ENCODE measurements at regions not wholly inside any gene's neighbourhood (a gene's known extent, or its start where the extent isn't known, plus 50 kb on each side); places are given as distances from the start of the nearest gene placed in this dataset.
"Not testable (repeated sequence)": the region's sequence is repeated elsewhere in the genome, so short reads cannot be mapped to it uniquely, and the experiment has no call there.

DNA sequence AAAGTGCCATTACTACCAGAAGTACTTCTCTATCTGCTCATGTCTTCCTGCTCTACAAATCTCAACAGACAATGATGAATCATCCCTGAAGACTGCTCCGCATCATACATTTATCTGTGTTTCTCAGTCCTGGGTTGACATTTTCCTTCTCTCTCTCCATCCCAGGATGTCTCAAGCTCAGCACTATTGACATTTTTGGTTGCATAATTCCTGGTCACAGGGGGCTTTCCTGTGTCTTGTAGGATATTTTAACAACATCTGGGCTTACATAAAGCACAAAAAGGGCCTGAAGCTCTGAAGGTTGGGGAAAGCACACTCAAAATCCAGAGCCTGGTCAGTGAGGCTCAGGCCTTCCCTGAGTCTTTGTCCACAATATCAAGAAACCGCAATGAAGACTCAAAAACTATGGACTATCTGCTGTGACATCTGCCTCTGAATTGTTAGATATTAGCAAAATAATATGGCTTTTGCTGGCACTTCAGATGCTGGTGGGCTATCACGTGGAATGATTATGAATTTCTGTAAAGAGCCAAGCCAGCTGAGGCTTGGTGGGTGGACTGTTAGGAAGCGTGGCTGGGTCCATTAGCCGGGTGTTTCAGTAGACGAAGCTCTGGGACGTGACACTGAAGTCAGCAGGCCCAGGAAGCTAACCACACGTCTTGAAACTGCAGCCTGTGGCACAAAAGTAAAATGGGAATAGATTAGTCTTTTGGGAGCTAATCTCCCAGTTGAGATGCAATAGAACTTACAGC is 780.2 kb upstream of the TPTE start:
- H3K27ac ChIP-seq; H3K36me3 ChIP-seq; H3K4me3 ChIP-seq; H3K4me1 ChIP-seq; DNase-seq; H3K27me3 ChIP-seq; intact Hi-C loops (cut with DNase I; ENCODE audit: low total_unique reads): not testable (repeated sequence)
- WGBS, 5 donors, result 57 to 70% (median 64%) methylated on average over 8 of the region's 8 CpGs
- peaks cover 0 to 70% (median 50%) of the 10 kb centered on the region in 4 donors for H3K9me3 ChIP-seq

DNA sequence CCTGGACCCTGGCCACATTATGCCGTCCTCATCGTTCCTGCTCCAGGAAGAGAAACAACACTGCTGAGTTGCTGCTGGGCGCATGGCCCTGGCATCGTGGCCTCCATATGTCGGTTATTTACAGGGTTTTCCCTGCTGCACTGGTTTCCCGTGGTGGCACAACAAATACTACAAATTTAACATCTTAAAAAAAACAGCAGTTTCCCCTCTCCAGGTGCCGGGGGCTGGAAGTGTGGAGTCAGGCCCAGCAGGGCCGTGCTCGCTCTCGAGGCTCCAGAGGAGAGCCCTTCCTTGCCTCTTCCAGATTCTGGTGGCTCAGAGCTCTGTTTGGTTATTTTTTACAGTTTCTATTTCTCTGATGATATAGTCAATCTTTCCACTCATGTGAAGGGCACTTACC is 777.8 kb upstream of the TPTE start:
- H3K27ac ChIP-seq; H3K27me3 ChIP-seq; intact Hi-C loops (cut with DNase I; ENCODE audit: low total_unique reads); DNase-seq; H3K4me1 ChIP-seq; H3K4me3 ChIP-seq; H3K36me3 ChIP-seq: not testable (repeated sequence)
- H3K9me3 ChIP-seq, result peaks cover 0 to 57% (median 31%) of the 10 kb centered on the region in 4 donors
- WGBS, 5 donors, result 79 to 86% (median 82%) methylated on average over 8 to 10 of the region's 10 CpGs

- intact Hi-C loops (cut with DNase I; ENCODE audit: low total_unique reads); H3K36me3 ChIP-seq; DNase-seq; H3K4me3 ChIP-seq; H3K27me3 ChIP-seq; H3K27ac ChIP-seq; H3K4me1 ChIP-seq: not testable (repeated sequence)
- peaks cover 0 to 54% (median 25%) of the 10 kb centered on the region in 4 donors for H3K9me3 ChIP-seq
- 22 to 48% (median 28%) methylated on average over 4 of the region's 4 CpGs for WGBS, 5 donors
These were observed 777.2 kb upstream of the TPTE start for GRCh38 chr21:9744166-9744565.

DNA sequence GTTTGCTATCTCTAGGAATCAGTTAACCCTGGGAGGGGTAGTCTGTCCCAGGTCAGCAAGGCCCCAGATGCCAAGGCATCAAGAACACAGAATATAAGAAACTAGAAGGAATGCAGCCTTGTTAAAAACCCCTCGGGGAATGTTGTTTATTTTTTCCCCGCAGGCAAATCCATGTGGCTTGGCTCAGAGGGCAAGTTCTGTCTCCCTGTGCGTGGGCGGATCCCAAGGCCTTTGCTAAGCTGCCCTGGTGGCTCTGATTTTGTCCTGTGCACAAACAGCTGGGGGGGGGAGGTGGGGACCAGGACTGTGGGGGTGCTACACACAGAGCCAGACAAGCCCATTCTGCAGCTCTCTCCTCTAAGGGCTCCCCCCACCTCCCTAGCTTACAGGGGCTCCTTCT is 776.8 kb upstream of the TPTE start:
- DNase-seq; intact Hi-C loops (cut with DNase I; ENCODE audit: low total_unique reads); H3K36me3 ChIP-seq; H3K4me1 ChIP-seq; H3K27ac ChIP-seq; H3K4me3 ChIP-seq; H3K27me3 ChIP-seq: not testable (repeated sequence)
- 48 to 67% (median 62%) methylated on average over 4 of the region's 4 CpGs for WGBS, 5 donors
- peaks cover 0 to 52% (median 22%) of the 10 kb centered on the region in 4 donors for H3K9me3 ChIP-seq

DNA sequence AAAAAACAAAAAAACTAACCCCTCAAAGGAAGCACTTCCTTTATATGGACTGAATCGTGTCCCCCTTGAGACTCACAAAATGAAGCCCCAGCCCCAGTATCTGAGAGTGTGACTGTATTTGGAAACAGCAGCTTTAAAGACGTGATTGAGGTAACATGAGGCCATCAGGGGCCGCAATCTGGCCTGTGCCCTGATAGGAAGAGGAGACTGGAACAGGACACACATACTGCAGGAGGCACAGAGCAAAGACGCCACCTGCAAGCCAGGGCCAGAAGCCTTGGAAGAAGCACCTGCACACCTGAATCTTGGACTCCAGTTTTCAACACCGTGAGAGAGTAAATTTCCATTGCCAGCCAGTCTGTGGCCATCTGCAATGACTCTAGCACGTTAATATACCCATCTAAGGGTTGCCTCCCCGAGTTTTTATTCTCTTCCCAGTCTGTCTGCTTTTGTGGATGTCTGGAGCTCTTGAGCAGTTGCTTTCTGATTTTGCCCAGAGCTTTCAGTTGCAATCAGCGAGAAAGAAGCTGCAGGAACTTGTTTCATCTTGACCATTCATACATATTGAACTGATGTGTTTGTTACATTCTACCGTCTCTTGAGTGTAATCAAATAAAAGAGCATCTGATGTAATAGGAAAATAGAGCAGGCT is 775.8 kb upstream of the TPTE start:
- H3K9me3 ChIP-seq, result peaks cover 0 to 52% (median 21%) of the 10 kb centered on the region in 4 donors
- H3K27ac ChIP-seq; H3K4me1 ChIP-seq; H3K4me3 ChIP-seq; H3K36me3 ChIP-seq; intact Hi-C loops (cut with DNase I; ENCODE audit: low total_unique reads); H3K27me3 ChIP-seq; DNase-seq: not testable (repeated sequence)
- WGBS, 5 donors, result 38 to 48% (median 46%) methylated on average over 9 of the region's 9 CpGs

DNA sequence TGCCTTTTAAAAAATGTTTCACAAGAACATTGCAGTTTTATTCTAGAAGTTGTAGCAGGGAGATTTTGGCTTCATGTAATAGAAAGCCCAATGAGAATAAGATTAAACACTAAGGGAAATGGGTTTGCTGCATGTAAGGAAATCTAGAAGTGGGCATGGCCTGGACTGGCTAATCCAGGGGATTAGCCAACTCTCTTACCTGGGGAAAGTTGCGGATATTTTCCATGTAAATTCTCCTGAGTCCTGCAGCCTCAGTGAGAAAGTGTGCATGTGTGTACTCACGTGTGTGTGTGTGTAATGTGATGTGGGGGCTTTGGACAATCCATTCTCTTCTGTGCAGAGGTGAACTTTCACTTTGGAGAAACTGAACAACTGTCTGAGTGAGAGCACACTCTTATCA is 775.1 kb upstream of the TPTE start:
- DNase-seq; intact Hi-C loops (cut with DNase I; ENCODE audit: low total_unique reads): not testable (repeated sequence)

GRCh38 chr21:9746831-9747606 is 774.4 kb upstream of the TPTE start:
- intact Hi-C loops (cut with DNase I; ENCODE audit: low total_unique reads); H3K4me3 ChIP-seq; H3K27ac ChIP-seq; H3K4me1 ChIP-seq; H3K36me3 ChIP-seq; H3K27me3 ChIP-seq; DNase-seq: not testable (repeated sequence)
- peaks cover 0 to 60% (median 32%) of the 10 kb centered on the region in 4 donors for H3K9me3 ChIP-seq
- 43 to 57% (median 48%) methylated on average over 7 to 8 of the region's 8 CpGs for WGBS, 5 donors

More for the DNA sequence above, 775.1 kb upstream of the TPTE start:
- peaks cover 0 to 56% (median 29%) of the 10 kb centered on the region in 4 donors for H3K9me3 ChIP-seq
- not testable (repeated sequence) for H3K27ac ChIP-seq, H3K4me1 ChIP-seq, H3K4me3 ChIP-seq, H3K27me3 ChIP-seq, H3K36me3 ChIP-seq
- 30 to 48% (median 45%) methylated on average over 2 of the region's 2 CpGs for WGBS, 5 donors

DNA sequence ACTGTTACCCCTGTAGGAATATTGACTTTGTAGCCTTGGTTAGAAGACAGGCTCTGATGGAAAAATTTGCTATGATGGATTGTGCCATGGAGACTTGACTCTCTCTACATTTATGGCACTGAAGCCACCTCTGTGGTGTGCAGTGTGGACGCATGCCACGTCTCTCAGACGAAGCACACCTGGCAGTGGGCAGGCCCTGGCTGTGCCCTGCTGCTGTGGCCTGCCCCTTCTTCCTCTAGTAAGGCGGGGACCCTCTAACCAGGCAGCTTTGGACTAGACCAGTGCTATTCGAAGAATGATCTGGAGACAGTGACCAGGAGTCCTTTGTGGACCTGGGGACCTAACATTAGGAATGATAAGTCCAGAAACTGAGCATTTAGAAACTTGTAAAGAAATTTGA is 773.5 kb upstream of the TPTE start:
- intact Hi-C loops (cut with DNase I; ENCODE audit: low total_unique reads); H3K4me3 ChIP-seq; H3K4me1 ChIP-seq; DNase-seq; H3K36me3 ChIP-seq; H3K27ac ChIP-seq; H3K27me3 ChIP-seq: not testable (repeated sequence)
- WGBS, 5 donors, result 53 to 63% (median 58%) methylated on average over 4 to 5 of the region's 5 CpGs
- H3K9me3 ChIP-seq, result peaks cover 0 to 66% (median 32%) of the 10 kb centered on the region in 4 donors

DNA sequence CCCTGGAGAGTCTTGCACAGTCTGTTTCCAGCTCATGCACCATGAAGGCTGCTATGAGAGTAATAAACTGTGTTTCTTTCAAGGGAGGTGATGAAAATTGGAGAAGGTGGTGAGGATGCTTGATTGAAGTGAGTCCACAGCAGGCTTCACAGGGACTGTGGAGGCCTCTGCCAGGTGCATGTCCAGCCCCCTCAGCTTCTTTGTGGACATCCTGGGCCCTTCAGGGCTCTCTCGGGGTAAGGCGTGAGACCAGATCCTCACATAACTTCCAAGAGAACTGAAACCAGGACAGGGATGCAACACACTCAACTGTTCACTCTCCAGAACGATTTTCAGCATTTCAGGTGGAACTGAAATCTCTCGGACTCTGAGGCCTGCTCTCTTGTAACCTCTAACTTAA is 772.9 kb upstream of the TPTE start:
- H3K36me3 ChIP-seq; DNase-seq; H3K4me1 ChIP-seq; H3K27me3 ChIP-seq; H3K27ac ChIP-seq; intact Hi-C loops (cut with DNase I; ENCODE audit: low total_unique reads); H3K4me3 ChIP-seq: not testable (repeated sequence)
- H3K9me3 ChIP-seq, result peaks cover 0 to 68% (median 32%) of the 10 kb centered on the region in 4 donors
- 52 to 62% (median 59%) methylated on average over 4 of the region's 4 CpGs for WGBS, 5 donors

- H3K4me3 ChIP-seq; DNase-seq; intact Hi-C loops (cut with DNase I; ENCODE audit: low total_unique reads); H3K36me3 ChIP-seq; H3K27me3 ChIP-seq; H3K4me1 ChIP-seq; H3K27ac ChIP-seq: not testable (repeated sequence)
- 68 to 79% (median 73%) methylated on average over 7 of the region's 7 CpGs for WGBS, 5 donors
- H3K9me3 ChIP-seq, result peaks cover 0 to 65% (median 35%) of the 10 kb centered on the region in 4 donors
These were observed 771.6 kb upstream of the TPTE start for GRCh38 chr21:9749741-9750230.

All from stomach (tissue), 8 donors.